GM12874 (cell line): ENCODE measurements at regions not wholly inside any gene's neighbourhood (a gene's known extent, or its start where the extent isn't known, plus 50 kb on each side); places are given as distances from the start of the nearest gene placed in this dataset.

ENCODE experiments used
- CTCF ChIP-seq: IDR thresholded peaks from 2 replicates; pipeline ENCODE4 v1.5.1; 2011; ENCODE audit warnings: low read depth, mild to moderate bottlenecking, control low read depth, low read length, moderate library complexity; ENCODE audit not compliant: insufficient read depth

- 0 out of 2 replicates have a peak, but pooled peaks have one; percentile 17 for TF ChIP-seq CTCF
Measured at GRCh38 chr1:13965770-13966398, 265.9 kb downstream of the PRDM2 start.

DNA sequence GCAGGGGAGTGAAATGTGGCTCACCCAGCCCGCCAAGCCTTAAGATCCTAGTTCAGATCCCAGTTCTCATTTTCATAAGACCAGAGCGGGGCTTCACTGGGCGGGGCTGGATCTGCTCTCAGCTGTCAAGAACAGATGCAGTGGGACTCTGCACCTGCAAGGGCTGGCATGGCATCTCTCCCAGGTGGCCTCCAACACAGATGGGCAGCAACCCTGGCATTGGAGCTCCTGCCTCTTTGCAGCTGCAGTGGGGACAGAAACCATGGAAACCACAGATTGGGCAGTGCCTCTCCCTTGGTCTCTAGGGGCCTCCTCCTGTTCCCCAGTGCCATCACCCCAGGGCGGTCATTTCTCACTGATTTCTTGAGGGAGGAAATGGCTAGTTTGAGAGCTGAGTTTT is 267.7 kb downstream of the PRDM2 start:
- TF ChIP-seq CTCF, result no peak

- no peak for TF ChIP-seq CTCF
Measured at GRCh38 chr1:13968361-13968760, 268.4 kb downstream of the PRDM2 start.

DNA sequence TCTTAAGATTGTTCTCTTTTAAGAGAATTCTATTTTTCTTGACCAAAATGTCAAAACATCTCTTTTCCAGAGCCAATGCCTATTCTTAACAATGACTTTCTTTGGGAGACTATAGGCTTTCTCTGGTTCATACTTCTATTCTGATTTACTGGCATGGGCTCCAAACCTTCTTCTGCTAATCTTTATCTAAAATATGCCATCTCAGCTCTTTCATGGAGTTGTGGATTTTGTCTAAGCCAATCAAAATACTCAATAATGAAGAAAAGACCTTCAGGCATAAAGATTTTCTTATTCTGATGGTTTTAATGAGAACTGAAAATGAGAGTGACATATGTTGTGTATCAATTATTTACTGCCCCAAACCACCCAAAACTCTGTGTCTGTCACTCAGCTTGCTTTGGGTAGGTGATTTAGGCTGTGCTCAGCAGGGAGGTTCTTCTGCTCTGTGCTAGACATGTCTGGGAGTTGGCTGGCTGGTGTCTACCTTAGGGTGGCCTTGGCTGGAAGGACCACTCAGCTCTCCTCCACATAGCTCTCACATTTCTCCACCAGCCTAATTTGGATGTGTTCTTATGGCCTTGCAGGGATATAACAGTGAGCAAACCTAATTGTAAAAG is 270.8 kb downstream of the PRDM2 start:
- no peak for TF ChIP-seq CTCF

DNA sequence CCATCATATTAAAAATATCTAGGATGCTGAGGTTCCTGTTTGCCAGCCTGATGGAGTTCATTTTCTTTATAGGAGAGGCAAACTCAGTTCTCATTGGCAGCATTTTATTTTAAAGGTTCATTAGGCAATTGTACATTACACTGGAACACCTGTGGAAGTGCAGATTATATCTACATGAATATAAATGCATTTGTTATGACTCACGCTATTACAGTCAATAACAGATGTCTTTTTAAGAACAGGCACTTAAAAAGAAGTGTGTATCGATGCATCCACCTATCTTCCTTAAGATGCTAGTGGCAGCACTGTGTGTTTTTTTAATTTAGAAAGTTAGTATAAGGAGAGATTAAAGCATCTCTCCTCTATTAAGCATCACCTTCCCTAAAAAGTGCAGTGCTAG is 276.5 kb downstream of the PRDM2 start:
- TF ChIP-seq CTCF, result no peak

DNA sequence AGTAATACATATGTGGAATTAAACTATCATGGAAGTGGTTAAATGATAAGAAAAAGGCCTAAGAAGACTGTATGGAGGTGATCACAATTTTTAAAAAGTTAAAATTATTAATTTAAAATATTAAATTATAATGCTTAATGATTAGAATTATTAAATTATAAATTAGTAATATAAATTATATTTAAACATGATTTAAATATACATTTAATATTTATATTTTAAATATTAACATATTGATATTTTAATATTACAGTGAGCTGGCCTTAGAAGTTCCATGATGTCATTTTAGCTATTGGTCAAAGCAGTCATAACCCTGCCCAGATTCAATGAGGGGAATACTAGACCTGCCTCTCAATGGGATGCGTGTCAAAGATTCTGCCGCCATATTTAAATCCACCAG is 281.2 kb downstream of the PRDM2 start:
- TF ChIP-seq CTCF, result no peak

DNA sequence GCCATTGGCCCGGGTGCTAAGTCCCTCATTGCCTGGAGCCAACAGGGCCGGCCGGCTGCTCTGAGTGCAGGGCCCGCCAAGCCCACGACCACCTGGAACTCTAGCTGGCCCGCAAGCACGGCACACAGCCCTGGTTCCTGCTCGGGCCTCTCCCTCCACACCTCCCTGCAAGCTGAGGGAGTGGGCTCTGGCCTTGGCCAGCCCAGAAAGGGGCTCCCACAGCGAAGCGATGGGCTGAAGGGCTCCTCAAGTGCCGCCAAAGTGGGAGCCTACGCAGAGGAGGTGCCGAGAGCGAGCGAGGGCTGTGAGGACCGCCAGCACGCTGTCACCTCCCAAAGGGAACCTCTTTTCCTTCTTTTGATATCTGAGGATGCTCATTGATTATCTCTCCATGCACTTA is 283.4 kb downstream of the PRDM2 start:
- no peak for TF ChIP-seq CTCF
